Activated gamma-delta T cell (primary cell): ENCODE measurements at regions not wholly inside any gene's neighbourhood (a gene's known extent, or its start where the extent isn't known, plus 50 kb on each side); places are given as distances from the start of the nearest gene placed in this dataset.

ENCODE experiments used
- DNase-seq: peaks from one replicate; lab custom pipeline; 2025; lab: John Stamatoyannopoulos, UW

- DNase-seq, result no peak
Measured at GRCh38 chr5:124315741-124316415, 430.6 kb downstream of the ZNF608 start.

GRCh38 chr5:124310453-124310852 is 436.0 kb downstream of the ZNF608 start:
- DNase-seq, result no peak

GRCh38 chr5:124309241-124309980 is 437.0 kb downstream of the ZNF608 start:
- DNase-seq, result no peak

GRCh38 chr5:124303366-124303765 is 443.1 kb downstream of the ZNF608 start:
- no peak for DNase-seq

- DNase-seq, result no peak
Measured at GRCh38 chr5:124302533-124302932, 443.9 kb downstream of the ZNF608 start.

- no peak for DNase-seq
Measured at GRCh38 chr5:124301850-124302249, 444.6 kb downstream of the ZNF608 start.

- no peak for DNase-seq
Measured at GRCh38 chr5:124300815-124301621, 445.4 kb downstream of the ZNF608 start.

GRCh38 chr5:124297826-124298225 is 448.6 kb downstream of the ZNF608 start:
- DNase-seq, result no peak

- no peak for DNase-seq
Measured at GRCh38 chr5:124292322-124292855, 454.1 kb downstream of the ZNF608 start.

- DNase-seq, result no peak
Measured at GRCh38 chr5:124289641-124290311, 456.7 kb downstream of the ZNF608 start.

GRCh38 chr5:124289130-124289529 is 457.3 kb downstream of the ZNF608 start:
- DNase-seq, result no peak

GRCh38 chr5:124287813-124288212 is 458.6 kb downstream of the ZNF608 start:
- no peak for DNase-seq

GRCh38 chr5:124285733-124286132 is 460.7 kb downstream of the ZNF608 start:
- no peak for DNase-seq

- DNase-seq, result no peak
Measured at GRCh38 chr5:124285071-124285470, 461.4 kb downstream of the ZNF608 start.

- no peak for DNase-seq
Measured at GRCh38 chr5:124283031-124283430, 463.4 kb downstream of the ZNF608 start.

GRCh38 chr5:124280079-124280478 is 466.4 kb downstream of the ZNF608 start:
- DNase-seq, result no peak

- DNase-seq, result no peak
Measured at GRCh38 chr5:124279146-124279876, 467.1 kb downstream of the ZNF608 start.

GRCh38 chr5:124278636-124279035 is 467.8 kb downstream of the ZNF608 start:
- DNase-seq, result no peak

- DNase-seq, result no peak
Measured at GRCh38 chr5:124277767-124278545, 468.5 kb downstream of the ZNF608 start.

- DNase-seq, result no peak
Measured at GRCh38 chr5:124276166-124276565, 470.3 kb downstream of the ZNF608 start.
